Stimulated activated CD8-positive, alpha-beta memory T cell treated with anti-CD3 and anti-CD28 coated beads, Interleukin-4, amount 100 ng/mL, for 4 hours (primary cell): ENCODE measurements at regions not wholly inside any gene's neighbourhood (a gene's known extent, or its start where the extent isn't known, plus 50 kb on each side); places are given as distances from the start of the nearest gene placed in this dataset.

Experiments used
- DNase-seq, 2 donors: peaks; one replicate each; pipeline ENCODE4 v3.0.0-alpha.2; 2020; ENCODE audit warnings: low read depth in 2 of 2, low spot score in 1 of 2

DNA sequence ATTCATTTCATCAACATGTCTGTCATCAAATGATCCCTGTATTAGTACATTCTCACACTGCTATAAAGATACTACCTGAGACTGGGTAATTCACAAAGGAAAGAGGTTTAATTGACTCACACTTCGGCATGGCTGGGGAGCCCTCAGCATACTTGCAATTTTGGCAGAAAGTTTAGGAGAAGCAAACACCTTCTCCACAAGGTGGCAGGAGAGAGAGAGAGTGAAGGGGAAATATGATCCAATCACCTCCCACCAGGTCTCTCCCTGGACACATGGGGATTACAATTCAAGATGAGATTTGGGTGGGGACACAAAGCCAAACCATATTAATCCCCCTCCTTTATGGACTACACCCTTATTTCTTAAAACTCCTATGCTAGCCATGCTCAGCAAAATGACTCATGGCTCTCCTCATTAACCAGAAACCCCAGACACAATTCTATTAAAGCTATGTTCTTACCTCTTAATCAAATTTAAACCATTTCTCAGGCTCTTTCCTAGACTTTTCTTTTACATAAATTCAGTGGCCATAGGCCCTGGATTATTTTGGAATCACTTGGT, 932.3 kb downstream of the FLRT2 start:
- no peak for DNase-seq

GRCh38 chr14:86457481-86458135, 927.7 kb downstream of the FLRT2 start:
- no peak for DNase-seq

GRCh38 chr14:86450085-86450484, 920.1 kb downstream of the FLRT2 start:
- no peak for DNase-seq

DNA sequence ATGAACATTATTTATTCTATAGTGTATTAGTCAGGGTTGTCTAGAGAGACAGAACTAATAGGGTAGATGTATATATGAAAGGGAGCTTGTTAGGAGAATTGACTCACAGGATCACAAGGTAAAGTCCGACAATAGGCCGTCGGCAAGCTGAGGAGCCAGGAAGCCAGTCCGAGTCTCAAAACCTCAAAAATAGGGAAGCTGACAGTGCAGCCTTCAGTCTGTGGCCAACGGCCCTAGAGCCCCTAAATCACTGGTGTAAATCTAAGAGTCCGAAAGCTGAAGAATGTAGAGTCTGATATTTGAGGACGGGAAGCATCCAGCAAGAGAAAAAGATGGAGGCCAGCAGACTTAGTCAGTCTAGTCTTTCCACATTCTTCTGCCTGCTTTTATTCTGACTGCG, 912.2 kb downstream of the FLRT2 start:
- no peak for DNase-seq

- no peak for DNase-seq
Observed at GRCh38 chr14:86430853-86431252, 900.9 kb downstream of the FLRT2 start.

DNA sequence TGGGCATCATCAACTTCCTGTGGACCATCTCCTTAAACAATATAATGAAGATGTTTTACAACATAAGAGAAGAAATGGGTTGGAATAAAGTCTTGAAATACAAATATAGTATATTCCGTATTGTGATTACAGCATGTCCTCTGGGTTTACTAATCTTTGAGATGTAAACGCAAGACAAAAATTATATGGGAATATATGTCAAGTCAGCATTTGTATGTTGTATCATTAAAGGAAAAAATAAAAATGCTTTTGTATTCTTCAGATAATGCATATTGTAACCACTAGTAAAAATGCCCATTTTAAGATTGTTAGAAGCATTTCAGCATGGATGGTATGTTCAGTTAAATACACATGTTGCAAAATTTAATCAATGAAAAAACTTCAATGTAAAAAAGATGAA, 893.3 kb downstream of the FLRT2 start:
- no peak for DNase-seq

GRCh38 chr14:86420131-86420530, 890.2 kb downstream of the FLRT2 start:
- no peak for DNase-seq

- DNase-seq, result no peak
Observed at GRCh38 chr14:86414146-86414545, 884.2 kb downstream of the FLRT2 start.

GRCh38 chr14:86404989-86405649, 875.2 kb downstream of the FLRT2 start:
- no peak for DNase-seq

- no peak for DNase-seq
Observed at GRCh38 chr14:86404425-86404824, 874.5 kb downstream of the FLRT2 start.

GRCh38 chr14:86402545-86402944, 872.6 kb downstream of the FLRT2 start:
- DNase-seq, result no peak

- DNase-seq, result no peak
Observed at GRCh38 chr14:86391085-86391484, 861.1 kb downstream of the FLRT2 start.

- DNase-seq, result no peak
Observed at GRCh38 chr14:86388216-86388615, 858.3 kb downstream of the FLRT2 start.

DNA sequence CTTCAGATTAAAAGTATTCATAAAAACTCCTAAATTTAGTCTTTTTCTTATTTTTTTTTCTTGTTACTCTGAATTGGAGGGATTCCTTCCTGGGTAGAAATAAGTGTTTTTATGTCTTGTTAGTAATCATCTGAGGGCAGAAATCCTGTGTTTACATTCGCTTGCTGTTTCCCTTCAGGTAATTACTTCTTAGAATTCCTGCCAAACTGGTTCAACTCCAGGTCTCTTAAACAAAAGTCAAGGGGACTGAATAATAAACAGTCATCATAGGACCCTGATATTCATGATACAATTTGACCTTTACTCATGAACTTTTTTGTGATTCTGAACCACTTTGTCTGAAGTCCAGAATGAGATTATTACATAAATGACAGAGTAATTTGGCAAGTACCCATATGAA, 843.9 kb downstream of the FLRT2 start:
- DNase-seq, result no peak

DNA sequence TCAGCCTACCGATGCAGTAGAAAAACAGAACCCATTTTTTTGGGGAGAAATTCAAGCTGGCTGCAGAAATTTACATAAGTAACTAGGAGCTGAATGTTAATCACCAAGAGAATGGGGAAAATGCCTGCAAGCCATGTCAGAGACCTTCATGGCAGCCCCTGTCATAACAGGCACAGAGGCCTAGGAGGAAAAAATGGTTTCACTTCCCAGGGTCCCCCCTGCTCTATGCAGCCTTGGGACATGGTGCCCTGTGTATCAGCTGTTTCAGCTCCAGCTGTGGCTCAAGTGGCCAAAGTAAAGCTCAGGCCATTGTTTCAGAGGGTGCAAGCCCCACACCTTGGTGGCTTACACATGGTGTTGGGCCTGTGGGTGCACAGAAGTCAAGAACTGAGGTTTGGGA, 842.5 kb downstream of the FLRT2 start:
- no peak for DNase-seq

DNA sequence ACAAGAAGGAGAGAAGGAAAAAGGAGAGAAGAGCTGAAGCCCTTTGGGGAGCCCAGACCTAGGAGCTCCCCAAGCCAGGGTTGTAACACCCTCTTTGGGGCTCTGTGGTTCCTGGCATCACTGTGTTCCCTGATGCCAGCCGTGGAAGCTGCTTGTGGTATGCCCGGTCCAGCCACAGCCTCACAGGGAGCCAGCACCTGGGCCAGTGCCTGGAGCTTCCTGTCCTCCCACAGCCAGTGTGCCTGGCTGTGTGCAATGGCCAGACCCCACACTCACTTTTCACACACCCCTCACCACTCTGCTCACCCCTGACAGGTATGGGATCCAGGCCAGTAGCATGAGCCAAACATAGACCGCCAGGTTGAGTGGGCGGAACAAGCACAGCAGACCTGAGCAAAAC, 834.7 kb downstream of the FLRT2 start:
- DNase-seq, result no peak

DNA sequence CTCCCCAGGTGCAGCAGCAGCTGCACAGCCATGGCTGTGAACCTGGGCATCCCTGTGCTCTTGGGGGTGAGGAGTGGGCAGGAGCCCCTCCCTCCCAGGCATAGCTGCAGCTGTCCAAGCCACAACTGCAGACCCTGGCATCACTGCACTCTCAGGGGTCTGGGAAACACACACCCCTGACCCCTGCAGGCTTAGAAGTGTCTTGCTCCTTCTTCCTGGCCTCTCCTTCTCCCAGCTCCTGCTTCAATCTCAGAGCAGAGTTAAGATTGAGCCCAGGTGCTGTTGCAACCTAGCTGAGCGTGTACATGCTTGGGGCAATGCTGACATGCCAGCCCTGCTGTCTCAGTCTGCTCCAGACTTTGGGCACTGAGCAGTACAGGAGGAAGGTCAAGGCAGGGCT, 833.6 kb downstream of the FLRT2 start:
- DNase-seq, result no peak

DNA sequence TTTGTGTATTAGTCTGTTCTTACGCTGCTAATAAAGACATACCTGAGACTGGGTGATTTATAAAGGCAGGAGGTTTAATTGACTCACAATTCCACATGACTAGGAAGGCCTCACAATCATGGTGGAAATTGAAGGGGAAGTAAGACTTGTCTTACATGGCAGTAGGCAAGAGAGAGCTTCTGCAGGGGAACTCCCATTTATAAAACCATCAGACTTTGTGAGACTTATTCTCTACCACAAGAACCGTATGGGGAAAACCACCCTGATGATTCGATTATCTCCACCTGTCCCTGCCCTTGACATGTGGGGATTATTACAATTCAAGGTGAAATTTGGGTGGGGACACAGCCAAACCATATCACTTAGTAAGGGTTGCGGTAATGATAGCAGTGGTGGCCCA, 833.1 kb downstream of the FLRT2 start:
- no peak for DNase-seq

GRCh38 chr14:86357876-86358275, 827.9 kb downstream of the FLRT2 start:
- DNase-seq, result no peak

DNA sequence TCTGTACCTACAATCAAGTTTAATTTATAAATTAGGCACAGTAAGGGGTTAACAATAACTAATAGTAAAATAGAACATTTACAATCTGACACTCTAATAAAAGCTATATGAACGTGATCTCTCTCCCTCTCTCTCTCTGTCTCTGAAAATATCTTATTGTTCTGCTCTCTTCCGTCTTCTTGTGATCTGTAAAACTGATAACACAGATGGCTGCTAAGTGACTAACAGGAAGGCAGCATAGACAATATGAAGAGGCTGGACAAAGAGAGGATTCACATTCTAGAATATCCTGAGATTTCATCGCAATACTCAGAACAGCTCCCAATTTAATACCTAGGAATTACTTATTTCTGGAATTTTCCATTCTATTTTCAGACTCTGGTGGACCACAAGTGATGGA, 827.2 kb downstream of the FLRT2 start:
- DNase-seq, result no peak

- DNase-seq, result no peak
Observed at GRCh38 chr14:86346818-86347384, 817.0 kb downstream of the FLRT2 start.

GRCh38 chr14:86334355-86334754, 804.4 kb downstream of the FLRT2 start:
- DNase-seq, result no peak
